ENCODE measurements at regions not wholly inside any gene's neighbourhood (a gene's known extent, or its start where the extent isn't known, plus 50 kb on each side); places are given as distances from the start of the nearest gene placed in this dataset.

DNA sequence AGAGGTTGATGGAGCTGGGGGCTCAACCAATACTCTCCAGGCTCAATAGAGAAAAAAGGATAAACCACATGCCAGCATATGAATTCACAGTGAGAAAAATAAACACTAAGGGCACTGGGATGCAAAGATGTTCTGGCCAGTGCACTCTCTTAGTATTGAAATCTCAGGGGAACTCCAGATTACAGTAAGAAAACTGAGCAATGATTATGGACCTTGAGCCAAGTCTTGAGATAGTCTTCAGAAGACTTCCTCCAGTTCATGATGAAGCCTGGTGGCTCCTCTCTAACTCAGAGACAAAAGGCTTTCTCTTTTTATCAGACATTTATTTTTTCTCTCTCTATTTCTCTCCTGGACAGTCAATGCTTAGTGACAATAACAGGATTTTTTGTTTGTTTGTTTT is 139.8 kb upstream of the SPEF2 start:
- no peak for DNase-seq

DNA sequence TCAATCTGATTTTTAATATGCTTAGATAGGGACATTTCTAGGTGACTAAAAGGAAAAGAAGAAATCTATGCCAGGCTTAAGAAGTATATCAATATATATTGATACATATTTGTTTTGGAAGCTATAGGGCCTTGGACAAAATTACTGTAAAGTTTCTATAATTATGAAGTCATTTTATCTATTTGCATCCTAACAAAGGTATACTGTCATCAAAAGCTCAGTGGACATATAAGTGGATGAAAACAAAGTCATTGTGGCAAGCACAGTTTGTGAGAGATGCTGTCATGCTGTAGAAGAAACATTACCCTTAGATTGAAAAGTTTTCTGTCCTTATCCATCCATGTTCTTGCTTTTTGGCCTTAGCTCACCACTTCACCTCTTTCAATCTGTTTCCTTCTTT is 140.3 kb upstream of the SPEF2 start:
- DNase-seq = no peak

DNA sequence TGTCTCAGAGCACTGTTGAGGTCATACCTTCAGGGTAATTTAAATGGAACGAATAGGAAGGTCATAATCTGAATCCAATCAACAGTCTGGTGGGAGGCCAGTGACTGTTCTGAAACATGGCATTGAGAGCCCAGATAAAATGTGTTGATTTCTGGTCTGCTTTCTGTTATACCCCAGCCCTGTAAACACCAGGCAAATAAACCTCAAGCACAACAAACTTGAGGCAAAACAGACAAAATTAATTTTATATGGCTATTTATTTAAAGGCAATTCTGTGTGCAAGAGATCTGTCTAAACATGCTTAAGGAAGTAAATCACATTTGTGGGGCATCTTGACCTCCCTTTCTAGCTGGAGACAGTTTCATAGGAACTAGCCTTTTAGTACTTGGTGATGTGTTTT is 140.9 kb upstream of the SPEF2 start:
- no peak for DNase-seq

DNA sequence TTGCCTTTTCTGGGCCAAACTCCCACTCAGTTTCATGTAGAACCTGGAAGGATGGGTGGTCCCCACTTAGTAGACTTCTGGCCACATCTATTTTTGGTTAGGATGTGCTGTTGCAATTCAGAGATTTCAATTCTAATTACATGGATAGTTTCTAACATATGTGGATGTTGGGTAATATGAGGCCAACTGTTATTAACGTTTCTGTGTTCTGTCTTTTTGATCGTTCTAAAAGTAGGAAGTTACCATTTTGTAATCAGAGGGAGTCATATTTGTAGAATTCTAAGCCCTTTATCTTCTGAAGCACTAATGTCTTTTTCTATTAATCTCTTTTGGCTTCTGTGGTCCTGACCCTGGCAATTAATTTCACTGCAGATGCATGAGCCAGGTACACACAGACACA is 141.6 kb upstream of the SPEF2 start:
- no peak for DNase-seq

DNA sequence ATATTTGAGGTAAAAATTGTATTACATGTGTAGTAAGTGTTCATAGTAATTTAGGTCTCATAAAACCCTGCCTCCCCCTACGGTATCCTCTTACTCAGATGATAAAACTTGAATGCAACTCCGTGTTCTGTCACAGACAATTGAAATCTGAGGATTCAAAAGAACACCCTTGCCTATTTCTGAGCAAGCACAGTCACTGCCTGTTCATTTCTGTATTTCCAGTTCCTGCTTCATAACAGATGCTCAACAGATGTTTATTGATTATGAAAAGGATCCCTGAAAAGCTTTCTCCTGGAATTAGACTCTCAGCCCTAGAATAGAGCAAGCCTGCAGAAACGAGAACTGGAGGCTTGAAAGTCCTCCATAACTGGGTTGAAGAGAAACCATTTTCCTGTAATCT is 144.1 kb upstream of the SPEF2 start:
- peak; percentile 26 for DNase-seq

DNA sequence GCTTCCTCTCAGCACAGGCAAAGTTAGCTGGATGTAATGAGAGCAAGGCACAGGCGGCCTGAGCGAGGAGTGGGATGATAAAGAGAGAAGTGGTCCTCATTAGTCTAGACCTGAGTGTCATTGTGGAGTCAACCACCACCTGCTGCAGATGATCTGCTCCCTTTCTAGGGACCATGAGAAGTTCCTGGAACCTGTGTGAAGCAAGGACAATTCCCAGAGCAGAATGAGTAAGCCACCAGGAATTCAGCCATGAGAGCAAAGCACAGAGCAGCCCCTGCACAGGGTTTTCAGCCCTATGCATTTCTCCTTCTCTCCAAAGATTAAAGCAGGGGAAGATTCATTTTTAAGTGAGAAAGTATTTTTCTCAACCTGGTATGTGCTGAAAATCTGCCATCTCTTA is 146.8 kb upstream of the SPEF2 start:
- DNase-seq = peak; percentile 55

DNA sequence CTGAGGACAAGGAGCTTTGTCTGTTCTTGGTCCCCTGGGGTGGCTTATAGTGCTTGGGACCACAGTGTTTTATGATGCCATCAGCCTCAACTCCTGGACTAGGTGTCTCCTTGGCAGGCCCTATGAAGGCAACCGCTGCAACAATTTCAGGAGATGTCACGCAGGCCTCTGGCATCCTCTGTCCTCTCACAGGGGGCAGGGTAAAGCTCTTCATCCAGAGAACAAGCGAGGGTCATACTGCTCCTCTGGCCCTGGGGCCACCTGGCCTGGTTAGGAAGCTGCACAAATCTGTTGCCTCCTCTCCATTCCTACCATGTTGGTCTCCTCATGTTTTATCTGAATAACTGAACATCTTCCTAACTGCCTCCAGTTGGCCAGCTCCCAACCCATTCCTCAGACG is 148.9 kb upstream of the SPEF2 start:
- DNase-seq = no peak

DNA sequence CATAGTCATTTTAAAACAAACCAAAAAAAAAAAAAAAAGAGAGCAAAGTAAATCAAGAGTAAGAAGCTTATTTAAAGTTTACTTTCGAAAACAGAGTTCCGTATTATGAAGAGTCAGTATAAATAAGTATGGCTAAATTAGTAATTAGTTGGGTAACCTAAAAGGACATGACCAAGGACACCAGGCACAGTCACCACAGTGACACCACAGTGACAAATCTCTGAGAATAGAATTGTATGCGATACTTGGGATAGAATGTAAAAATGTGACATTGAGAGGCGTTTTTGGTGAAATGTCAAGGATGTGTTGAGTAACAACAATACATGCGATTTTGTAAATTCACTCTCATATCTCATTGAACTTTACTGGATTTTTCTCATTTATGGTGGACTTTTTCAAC is 150.9 kb upstream of the SPEF2 start:
- DNase-seq = no peak

DNA sequence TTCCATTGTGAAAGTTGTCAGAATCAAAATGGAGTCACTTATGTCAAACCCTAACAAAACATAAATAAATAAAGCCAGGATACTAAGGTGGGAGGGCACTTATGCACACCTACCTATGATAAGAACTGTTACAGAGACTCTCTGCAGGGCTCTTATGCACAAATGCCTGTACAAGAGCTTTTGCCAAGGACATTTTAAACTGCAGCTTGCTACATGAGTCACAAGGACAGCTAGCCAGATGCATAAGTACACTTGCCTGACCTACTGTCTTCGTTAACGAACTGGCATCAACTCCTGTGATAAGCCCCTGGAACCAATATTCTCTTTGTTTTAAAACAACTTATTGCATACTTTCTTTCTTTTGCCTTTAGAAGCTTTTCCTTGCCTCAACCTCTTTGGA is 152.9 kb upstream of the SPEF2 start:
- no peak for DNase-seq

DNA sequence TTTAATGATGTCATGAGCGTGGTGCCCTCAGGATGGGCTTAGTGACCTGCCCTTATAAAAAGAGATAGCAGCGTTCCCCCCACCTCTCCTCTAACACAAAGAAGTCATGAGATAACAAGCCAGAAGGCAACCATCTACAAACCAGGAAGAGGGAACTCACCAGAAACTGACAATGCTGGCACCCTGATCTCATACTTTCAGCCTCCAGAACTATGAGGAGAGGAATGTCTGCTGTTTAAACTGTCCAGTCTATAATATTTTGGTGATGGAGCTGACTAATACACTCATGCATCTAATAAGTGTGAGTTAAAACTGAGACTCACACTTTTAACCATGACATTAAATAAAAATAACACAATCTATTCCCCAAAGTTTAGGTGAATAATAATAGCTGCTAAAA is 156.1 kb upstream of the SPEF2 start:
- no peak for DNase-seq

DNA sequence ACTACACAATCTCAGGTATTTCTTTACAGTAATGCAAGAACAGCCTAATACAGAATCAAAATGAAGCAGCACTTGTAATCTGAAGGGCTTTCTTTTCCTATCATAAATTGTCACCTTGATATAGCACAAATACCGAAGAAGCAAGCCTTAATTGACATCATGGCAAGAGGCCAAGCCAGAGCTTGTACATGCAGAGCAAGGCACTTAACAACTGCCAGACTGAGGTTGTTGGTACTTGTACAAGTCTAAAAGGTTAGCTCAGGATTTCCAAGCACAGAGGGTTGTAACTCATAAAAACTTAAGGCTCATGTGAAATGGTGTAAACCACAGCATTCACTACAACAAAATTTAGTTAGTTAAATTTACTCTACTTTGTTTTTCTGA is 158.8 kb upstream of the SPEF2 start:
- no peak for DNase-seq

DNA sequence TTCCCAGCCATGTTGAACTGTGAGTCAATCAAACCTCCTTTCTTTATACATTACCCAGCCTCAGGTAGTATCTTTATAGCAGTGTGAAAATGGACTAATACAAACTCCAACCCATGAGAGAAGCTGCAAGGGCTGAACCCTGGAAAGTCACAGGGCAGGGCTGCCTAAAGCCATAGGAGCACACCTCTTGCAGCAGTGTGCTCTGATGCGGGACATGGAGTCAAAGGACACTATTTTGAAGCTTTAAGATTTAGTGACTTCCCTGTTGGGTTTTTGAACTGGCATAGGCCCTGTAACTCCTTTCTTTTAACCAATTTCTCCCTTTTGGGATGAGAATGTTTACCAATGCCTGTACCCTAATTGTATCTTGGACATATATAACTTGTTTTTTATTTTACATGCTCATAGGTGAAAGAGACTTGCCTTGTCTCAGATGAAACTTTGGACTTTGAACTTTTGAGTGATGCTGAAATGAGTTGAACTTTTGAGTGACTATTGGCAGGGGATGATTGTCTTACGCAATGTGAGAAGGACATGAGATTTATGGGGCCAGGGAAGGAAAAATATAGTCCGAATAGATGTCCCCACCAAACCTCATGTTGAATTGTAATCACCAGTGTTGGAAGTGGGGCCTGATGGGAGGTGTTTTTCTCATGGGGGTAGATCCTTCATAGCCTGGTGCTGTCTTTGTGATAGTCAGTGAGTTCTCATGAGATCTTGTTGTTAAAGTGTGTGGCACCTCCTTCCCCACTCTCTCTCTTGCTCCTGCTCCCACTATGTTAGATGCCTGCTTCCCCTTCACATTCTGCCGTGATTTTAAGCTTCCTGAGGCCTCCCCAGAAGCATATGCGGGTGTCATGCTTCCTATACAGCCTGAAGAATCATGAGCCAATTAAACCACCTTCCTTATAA is 159.5 kb upstream of the SPEF2 start:
- no peak for DNase-seq

DNA sequence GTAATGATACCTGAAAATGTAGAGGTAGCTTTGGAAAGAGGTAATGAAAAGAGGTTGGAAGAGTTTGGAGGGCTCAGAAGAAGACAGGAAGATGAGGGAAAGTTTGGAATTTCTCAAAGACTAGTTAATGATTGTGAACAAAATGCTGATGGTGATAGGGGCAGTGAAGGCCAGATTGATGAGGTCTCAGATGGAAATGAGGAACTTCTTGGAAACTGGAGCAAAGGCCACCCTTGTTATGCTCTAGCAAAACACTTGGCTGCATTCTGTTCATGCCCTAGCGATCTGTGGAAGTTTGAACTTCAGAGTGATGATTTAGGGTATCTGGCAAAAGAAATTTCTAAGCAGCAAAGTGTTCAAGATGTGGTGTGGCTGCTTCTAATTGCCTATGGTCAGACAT is 161.2 kb upstream of the SPEF2 start:
- no peak for DNase-seq

DNA sequence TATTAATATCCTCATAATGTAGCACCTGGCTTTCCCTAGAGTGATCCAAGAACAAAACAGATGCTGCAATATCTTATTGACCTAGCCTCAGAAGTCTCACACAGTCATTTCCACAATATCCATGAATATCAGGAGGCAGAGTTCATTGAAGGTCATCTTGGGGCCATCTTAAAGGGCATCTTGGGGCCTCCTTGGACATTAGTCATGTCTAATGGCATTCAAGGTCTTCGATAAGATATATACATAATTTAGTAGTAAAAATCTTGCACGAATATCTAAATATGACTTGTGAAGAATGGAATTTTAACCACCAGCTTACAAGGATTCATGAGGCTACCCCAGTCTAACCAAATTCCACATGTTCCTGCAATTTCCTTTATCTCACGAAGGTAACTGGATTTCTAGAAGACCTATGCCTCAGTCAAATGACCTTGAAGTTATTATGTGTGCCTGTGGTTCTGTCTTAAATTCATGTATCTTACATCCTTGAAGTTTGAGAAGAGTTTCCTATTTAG is 163.6 kb upstream of the SPEF2 start:
- no peak for DNase-seq

DNA sequence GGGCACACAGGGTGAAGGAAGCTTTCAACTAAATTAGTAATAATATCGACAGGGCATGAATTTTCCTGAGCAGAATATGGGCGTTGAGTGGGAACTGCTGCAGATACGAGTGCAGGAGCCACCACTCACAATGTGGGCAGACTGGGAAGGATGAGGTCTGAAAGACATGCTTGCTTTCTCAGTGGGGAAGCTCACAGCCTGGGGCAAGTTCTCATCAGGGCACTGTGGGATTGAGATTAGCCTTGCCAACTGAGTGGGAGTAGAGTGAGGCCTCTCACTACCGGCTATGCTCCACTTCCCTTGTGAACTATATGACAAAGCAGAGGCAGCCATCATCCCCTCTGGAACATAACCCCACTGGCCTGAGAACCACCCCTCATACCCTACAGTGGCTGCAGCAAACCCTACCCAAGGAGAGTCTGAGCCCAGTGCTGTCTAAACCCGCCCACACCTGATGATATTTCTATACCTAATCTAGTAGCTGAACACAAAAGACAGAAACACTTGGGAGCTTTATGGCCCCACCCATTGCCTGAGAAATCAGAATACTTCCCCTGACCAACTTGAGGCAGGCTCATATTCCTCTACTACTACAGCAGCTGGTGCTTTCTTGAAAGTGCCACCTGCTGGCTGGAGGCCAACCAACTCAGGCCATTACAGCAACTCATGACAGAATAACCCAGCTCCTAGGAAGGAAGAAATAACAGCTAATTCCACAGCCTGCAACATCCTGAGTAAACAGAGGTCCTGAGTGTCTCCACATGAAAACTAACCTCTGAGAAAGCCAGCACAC is 173.7 kb upstream of the SPEF2 start:
- DNase-seq = no peak

DNA sequence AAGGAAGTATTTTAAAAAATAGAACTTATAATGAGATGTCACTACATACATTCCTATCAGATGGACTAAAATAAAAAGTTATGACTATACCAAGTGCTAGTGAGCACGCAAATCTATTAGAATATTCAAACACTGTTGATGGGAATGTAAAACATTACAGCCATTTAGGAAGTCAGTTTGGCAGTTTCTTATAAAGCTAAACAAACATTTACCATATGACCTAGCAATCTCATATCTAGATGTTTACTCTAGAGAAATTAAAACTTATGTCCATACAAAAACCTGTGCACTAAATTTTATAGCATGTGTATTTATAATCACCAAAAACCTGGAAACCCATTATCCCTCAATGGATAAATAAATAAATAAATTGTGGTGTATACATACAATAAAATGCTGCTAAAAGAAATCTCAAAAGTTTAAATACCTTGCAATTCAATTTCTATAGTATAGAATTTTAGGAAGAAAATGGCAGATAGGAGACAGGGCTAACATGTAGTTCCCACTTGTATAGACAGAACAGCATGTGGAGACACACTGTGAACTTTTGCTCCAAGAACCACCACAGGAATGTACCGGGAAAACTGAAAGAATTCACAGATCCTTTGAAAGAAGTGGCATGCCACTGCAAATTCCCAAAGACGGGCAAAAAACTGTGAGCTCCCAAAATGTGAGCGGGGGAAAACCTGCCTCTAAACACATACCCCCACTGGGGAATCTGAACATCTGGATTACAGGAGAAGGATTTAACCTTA is 174.6 kb upstream of the SPEF2 start:
- DNase-seq = peak; percentile 54

DNA sequence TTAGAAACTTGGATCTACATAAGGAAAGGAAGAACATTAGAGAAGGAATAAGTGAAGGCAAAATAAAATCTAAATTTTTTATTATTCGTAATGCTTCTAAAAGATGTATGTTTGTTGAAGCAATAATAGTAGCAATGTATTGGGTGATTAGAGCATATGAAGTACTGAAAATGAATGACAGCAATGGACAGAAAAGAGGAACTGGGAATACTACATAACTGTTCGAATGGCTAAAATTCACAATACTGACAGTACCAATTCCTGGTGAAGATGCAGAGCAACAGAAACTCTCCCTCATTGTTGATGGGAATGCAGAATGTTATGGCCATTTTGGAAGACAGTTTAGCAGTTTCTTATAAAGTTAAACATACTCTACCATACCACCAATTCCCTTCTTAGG is 177.3 kb upstream of the SPEF2 start:
- no peak for DNase-seq

DNA sequence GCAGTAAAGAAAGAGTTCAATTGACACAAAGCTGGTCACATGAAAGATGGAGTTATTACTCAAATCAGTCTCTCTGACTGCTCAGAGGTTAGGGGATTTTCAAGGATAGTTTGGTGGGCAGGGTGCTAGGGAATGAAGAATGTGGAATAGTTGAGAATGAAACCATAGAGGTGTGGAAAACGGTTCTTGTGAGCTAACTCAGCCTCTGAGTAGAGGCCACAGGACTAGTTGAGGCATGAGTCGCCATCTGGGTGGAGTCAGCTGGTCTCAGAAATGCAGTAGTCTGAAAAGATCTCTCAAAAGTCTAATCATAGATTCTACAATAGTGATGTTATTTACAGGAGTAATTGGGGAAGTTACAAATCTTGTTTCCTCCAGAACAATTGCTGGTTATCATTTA is 178.9 kb upstream of the SPEF2 start:
- peak; percentile 18 for DNase-seq

DNA sequence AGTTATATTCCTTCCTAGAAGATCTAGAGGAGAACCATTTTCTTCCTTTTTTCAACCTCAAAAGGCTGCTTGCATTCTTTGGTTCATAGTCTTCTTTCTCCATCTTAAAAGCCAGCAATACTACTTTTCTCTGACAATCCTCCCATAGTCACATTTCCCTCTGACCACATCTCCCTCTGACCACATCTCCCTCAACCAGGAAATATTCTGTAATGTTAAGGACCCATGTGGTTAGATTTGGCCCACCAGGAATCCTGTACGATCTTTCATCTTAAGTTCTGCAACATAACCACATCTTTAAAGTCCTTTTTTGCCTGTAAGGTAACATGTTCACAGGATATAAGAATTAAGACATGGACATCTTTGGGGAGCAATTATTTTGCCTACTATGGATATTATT is 179.4 kb upstream of the SPEF2 start:
- no peak for DNase-seq

DNA sequence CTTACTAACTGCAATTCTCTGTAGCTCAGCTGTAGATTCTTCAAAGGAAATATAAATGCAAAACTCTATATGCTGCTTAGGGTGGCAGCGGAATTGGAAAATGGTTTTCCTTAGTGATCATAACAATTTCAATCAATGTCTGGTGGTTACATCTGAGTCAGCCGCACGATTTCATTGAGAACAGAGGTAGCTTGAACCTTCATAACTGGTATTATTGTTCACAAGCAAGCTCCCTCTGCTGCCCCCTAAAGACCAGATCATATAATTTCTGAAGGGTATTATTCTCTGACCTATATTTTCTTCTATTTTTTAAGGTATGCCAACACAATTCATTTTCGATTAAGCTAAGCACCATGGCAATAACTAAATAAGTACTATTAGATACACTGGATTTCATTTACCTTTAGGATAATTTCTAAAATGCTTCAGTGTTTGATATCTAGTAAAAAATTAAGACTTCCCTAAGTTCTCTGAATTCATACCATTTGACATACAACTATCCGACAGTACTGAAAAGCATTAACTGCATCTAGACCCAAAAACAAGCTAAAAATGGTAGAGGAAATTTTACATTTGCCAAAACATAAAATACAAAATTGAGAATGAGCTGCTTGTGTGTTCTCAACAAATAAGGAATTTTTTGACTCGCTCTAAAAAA is 181.1 kb upstream of the SPEF2 start:
- peak; percentile 44 for DNase-seq

DNA sequence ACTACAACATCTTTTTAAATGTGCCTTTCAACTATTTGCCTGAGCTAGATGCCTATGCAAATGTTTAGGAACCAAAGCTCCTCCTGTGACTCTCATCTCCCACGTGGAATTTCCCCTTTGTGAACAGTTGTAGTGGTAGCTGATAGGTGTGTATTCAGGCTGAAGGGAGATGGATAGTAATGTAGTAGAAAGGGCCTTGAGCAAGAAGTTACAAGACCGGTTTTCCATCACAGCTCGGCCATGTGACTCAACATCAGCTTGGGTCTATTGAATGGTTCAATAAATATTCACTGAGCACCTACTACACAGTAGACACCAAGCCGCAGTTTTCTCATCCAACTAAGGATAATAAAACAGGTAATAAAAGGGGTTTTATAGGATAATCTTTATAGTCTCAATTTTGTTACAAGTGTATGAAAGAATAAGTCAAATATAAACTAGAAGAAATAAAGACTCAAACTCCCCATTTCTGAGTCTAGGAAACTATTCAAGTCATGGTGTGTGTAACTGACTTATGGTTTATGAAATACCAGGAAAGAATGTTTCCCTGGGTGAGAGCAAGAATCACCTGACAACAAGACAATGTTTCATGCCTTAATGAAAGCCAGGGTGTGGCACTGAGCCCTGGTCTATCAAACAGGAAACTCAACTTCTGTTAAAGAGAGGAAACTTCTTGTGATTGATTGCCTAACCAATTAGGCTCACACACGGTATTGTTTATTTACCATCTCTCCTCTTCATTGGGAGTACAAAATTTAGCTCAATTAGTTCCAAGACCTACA is 187.1 kb upstream of the SPEF2 start:
- no peak for DNase-seq

DNA sequence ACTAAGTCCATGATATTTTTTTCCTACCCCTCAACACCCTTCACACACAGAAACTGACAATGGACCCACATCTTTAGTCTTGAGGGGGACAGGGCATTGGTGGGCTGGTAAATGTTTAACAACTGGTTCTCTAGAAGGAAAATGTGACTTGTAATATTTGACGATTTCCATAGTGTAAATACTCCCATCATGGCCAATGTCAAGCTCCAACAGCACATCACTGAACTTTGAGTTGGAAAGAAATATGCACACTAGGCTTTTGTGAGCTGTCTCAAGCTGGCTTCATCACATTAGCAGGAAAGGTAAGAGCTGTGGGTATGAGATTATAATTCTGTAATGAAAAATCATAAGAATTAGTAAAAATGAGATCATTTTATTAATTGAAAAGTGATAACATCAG is 189.9 kb upstream of the PRLR start:
- no peak for DNase-seq
